Kidney epithelial cell (primary cell): ENCODE measurements at regions not wholly inside any gene's neighbourhood (a gene's known extent, or its start where the extent isn't known, plus 50 kb on each side); places are given as distances from the start of the nearest gene placed in this dataset.

Source experiments
- DNase-seq: peaks from one replicate; pipeline ENCODE4 v3.0.0-alpha.2; 2010; ENCODE audit warnings: low read depth
- H3K27me3 ChIP-seq: 2 replicates; pipeline ENCODE4 v1.6.0; 2011; ENCODE audit warnings: low read length; ENCODE audit not compliant: control insufficient read depth, insufficient read depth
- H3K36me3 ChIP-seq: 2 replicates; pipeline ENCODE4 v1.5.1; 2011; ENCODE audit warnings: low read length; ENCODE audit not compliant: control insufficient read depth, insufficient read depth
- H3K4me3 ChIP-seq: 2 replicates; pipeline ENCODE4 v1.5.1; 2011; ENCODE audit warnings: low read depth, mild to moderate bottlenecking, control low read depth, low read length
- CTCF ChIP-seq: IDR thresholded peaks from 2 replicates; pipeline ENCODE4 v1.5.1; 2011; ENCODE audit warnings: mild to moderate bottlenecking, moderate library complexity, low read length, control low read depth, inconsistent platforms; ENCODE audit not compliant: insufficient read depth, poor library complexity, severe bottlenecking

GRCh38 chr7:15977663-15978062, 291.2 kb upstream of the MEOX2 start:
- Histone ChIP-seq H3K36me3 (no peaks in the 10 kb centered on the region), H3K4me3 (no peak overlapping the region), H3K27me3 (no peaks in the 10 kb centered on the region)
- no peak for TF ChIP-seq CTCF
- no peak for DNase-seq

- TF ChIP-seq CTCF, result no peak
- Histone ChIP-seq H3K27me3 (no peaks in the 10 kb centered on the region), H3K36me3 (no peaks in the 10 kb centered on the region), H3K4me3 (no peak overlapping the region)
- DNase-seq, result no peak
Measured at GRCh38 chr7:15972862-15973275, 286.4 kb upstream of the MEOX2 start.

- no peak for DNase-seq
- TF ChIP-seq CTCF, result no peak
- H3K27me3 ChIP-seq, result no peaks in the 10 kb centered on the region
- no peaks in the 10 kb centered on the region for H3K36me3 ChIP-seq
- H3K4me3 ChIP-seq, result no peak overlapping the region
Measured at GRCh38 chr7:15967551-15967950, 281.1 kb upstream of the MEOX2 start.

GRCh38 chr7:15967121-15967520, 280.6 kb upstream of the MEOX2 start:
- no peak for DNase-seq
- Histone ChIP-seq H3K27me3 (no peaks in the 10 kb centered on the region), H3K36me3 (no peaks in the 10 kb centered on the region), H3K4me3 (no peak overlapping the region)
- no peak for TF ChIP-seq CTCF

GRCh38 chr7:15963206-15963605, 276.7 kb upstream of the MEOX2 start:
- no peaks in the 10 kb centered on the region for H3K36me3 ChIP-seq
- TF ChIP-seq CTCF, result no peak
- H3K27me3 ChIP-seq, result no peaks in the 10 kb centered on the region
- no peak overlapping the region for H3K4me3 ChIP-seq
- no peak for DNase-seq

GRCh38 chr7:15954671-15955354, 268.3 kb upstream of the MEOX2 start:
- Histone ChIP-seq H3K4me3 (no peak overlapping the region), H3K27me3 (no peaks in the 10 kb centered on the region), H3K36me3 (no peaks in the 10 kb centered on the region)
- DNase-seq, result no peak
- no peak for TF ChIP-seq CTCF
